HCT116 (cell line): ENCODE measurements at regions not wholly inside any gene's neighbourhood (a gene's known extent, or its start where the extent isn't known, plus 50 kb on each side); places are given as distances from the start of the nearest gene placed in this dataset.

Source experiments
- EGR1 ChIP-seq: IDR thresholded peaks from 2 replicates; pipeline ENCODE4 v1.6.1; 2012; ENCODE audit warnings: low read depth
- EZH2 ChIP-seq: fragments of 200-600 bp; sonication (generic); IDR thresholded peaks from 2 replicates; pipeline ENCODE4 v1.6.1; 2017; ENCODE audit warnings: antibody characterized with exemption, mixed run types
- EZH2phosphoT487 ChIP-seq: fragments of 200-600 bp; IDR thresholded peaks from 2 replicates; pipeline ENCODE4 v1.6.1; 2018; ENCODE audit warnings: antibody characterized with exemption, borderline replicate concordance
- JUND ChIP-seq: IDR thresholded peaks from 2 replicates; pipeline ENCODE4 v1.6.1; 2012
- POLR2A ChIP-seq: IDR thresholded peaks from 2 replicates; pipeline ENCODE4 v1.7.0; 2011; ENCODE audit warnings: borderline replicate concordance; ENCODE audit not compliant: insufficient read depth, insufficient read length; ENCODE audit errors: extremely low read depth
- RAD21 ChIP-seq: IDR thresholded peaks from 2 replicates; pipeline ENCODE4 v1.6.1; 2012; ENCODE audit warnings: low read depth, mild to moderate bottlenecking
- YY1 ChIP-seq: IDR thresholded peaks from 2 replicates; pipeline ENCODE4 v1.6.1; 2011; ENCODE audit warnings: low read length, low read depth, moderate library complexity, mild to moderate bottlenecking; ENCODE audit not compliant: insufficient replicate concordance; ENCODE audit errors: extremely low read depth
- TF ChIP-seq, protein P1 (sequence below), 3 experiments: fragments of 200-600 bp in 1 of 3; sonication (generic) in 1 of 3; IDR thresholded peaks in 2 of 3; conservative IDR thresholded peaks in 1 of 3; 2 replicates each; pipeline ENCODE4 v1.5.1; 2012 to 2017; ENCODE audit warnings: low read depth in 2 of 3, low read length in 2 of 3, antibody characterized with exemption in 1 of 3, borderline replicate concordance in 1 of 3, control low read depth in 1 of 3, mild to moderate bottlenecking in 1 of 3, mixed read lengths in 1 of 3, mixed run types in 1 of 3, moderate library complexity in 1 of 3; ENCODE audit not compliant: insufficient read depth in 1 of 3

DNA sequence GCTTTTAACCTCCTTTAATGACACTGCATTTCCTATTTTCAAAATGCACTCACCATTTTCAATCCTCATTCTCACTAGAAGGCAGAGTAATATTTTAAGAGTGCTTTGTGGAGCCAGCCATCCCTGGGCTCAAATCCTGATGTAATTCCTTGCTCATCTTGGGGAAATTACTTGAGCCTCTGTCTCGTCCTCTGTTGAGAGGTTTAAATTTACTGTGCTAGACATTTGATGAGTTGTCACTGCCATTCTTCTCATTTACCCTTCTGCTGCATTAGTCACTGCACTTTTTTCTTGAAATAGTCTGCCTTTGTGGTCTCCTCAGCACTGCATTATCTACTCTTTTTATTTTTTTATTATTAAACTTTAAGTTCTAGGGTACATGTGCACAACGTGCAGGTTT is 150.0 kb upstream of the HDDC2 start:
- TF ChIP-seq EZH2 (no peak), YY1 (no peak), RAD21 (no peak), EGR1 (no peak), EZH2phosphoT487 (no peak), JUND (no peak), POLR2A (no peak)
- TF ChIP-seq, protein P1, sequence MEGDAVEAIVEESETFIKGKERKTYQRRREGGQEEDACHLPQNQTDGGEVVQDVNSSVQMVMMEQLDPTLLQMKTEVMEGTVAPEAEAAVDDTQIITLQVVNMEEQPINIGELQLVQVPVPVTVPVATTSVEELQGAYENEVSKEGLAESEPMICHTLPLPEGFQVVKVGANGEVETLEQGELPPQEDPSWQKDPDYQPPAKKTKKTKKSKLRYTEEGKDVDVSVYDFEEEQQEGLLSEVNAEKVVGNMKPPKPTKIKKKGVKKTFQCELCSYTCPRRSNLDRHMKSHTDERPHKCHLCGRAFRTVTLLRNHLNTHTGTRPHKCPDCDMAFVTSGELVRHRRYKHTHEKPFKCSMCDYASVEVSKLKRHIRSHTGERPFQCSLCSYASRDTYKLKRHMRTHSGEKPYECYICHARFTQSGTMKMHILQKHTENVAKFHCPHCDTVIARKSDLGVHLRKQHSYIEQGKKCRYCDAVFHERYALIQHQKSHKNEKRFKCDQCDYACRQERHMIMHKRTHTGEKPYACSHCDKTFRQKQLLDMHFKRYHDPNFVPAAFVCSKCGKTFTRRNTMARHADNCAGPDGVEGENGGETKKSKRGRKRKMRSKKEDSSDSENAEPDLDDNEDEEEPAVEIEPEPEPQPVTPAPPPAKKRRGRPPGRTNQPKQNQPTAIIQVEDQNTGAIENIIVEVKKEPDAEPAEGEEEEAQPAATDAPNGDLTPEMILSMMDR (IDR thresholded peaks at IDR 0.05 in 2 of 3, conservative IDR thresholded peaks at IDR 0.05 in 1 of 3; ENCODE audit: borderline replicate concordance in 1 of 3, insufficient read depth in 1 of 3, low read depth in 2 of 3, low read length in 2 of 3) = no peak
